ENCODE measurements at regions not wholly inside any gene's neighbourhood (a gene's known extent, or its start where the extent isn't known, plus 50 kb on each side); places are given as distances from the start of the nearest gene placed in this dataset.
"Not testable (repeated sequence)": the region's sequence is repeated elsewhere in the genome, so short reads cannot be mapped to it uniquely, and the experiment has no call there.

- DNase-seq: peak in 49 of 58 donors; percentile 1 to 79 (median 41)
Measured at GRCh38 chr4:22573198-22573597, 57.3 kb upstream of the ADGRA3 start.

- DNase-seq: no peak
Measured at GRCh38 chr4:22573641-22574040, 57.8 kb upstream of the ADGRA3 start.

GRCh38 chr4:22574424-22574823, 58.6 kb upstream of the ADGRA3 start:
- DNase-seq: no peak

- DNase-seq: no peak
Measured at GRCh38 chr4:22574880-22575279, 59.0 kb upstream of the ADGRA3 start.

- no peak for DNase-seq
Measured at GRCh38 chr4:22587253-22587652, 71.4 kb upstream of the ADGRA3 start.

GRCh38 chr4:22593933-22594332, 78.1 kb upstream of the ADGRA3 start:
- peak in 36 of 58 donors; percentile 1 to 67 (median 12) for DNase-seq

- no peak for DNase-seq
Measured at GRCh38 chr4:22595684-22596083, 79.8 kb upstream of the ADGRA3 start.

GRCh38 chr4:22596409-22596808, 80.5 kb upstream of the ADGRA3 start:
- no peak for DNase-seq

- no peak for DNase-seq
Measured at GRCh38 chr4:22597471-22597870, 81.6 kb upstream of the ADGRA3 start.

- DNase-seq: not testable (repeated sequence)
Measured at GRCh38 chr4:22598113-22599047, 82.5 kb upstream of the ADGRA3 start.

GRCh38 chr4:22599228-22599928, 83.5 kb upstream of the ADGRA3 start:
- DNase-seq: not testable (repeated sequence)

GRCh38 chr4:22599929-22600432, 84.1 kb upstream of the ADGRA3 start:
- DNase-seq: not testable (repeated sequence)

- not testable (repeated sequence) for DNase-seq
Measured at GRCh38 chr4:22601638-22602037, 85.8 kb upstream of the ADGRA3 start.

- peak in 13 of 58 donors; percentile 0 to 26 (median 3) for DNase-seq
Measured at GRCh38 chr4:22607382-22607781, 85.4 kb upstream of the GBA3 start.

GRCh38 chr4:22609951-22610525, 82.7 kb upstream of the GBA3 start:
- not testable (repeated sequence) for DNase-seq

GRCh38 chr4:22614114-22614513, 78.6 kb upstream of the GBA3 start:
- DNase-seq: no peak

GRCh38 chr4:22616516-22616915, 76.2 kb upstream of the GBA3 start:
- DNase-seq: no peak

GRCh38 chr4:22620144-22620543, 72.6 kb upstream of the GBA3 start:
- not testable (repeated sequence) for DNase-seq

GRCh38 chr4:22621970-22622369, 70.8 kb upstream of the GBA3 start:
- DNase-seq: not testable (repeated sequence)

- not testable (repeated sequence) for DNase-seq
Measured at GRCh38 chr4:22624002-22624401, 68.7 kb upstream of the GBA3 start.

GRCh38 chr4:22625311-22625710, 67.4 kb upstream of the GBA3 start:
- no peak for DNase-seq

- not testable (repeated sequence) for DNase-seq
Measured at GRCh38 chr4:22627851-22628250, 64.9 kb upstream of the GBA3 start.

Data from anterior cingulate cortex (tissue), 58 donors.